Endothelial cell of umbilical vein (primary cell): ENCODE measurements at regions not wholly inside any gene's neighbourhood (a gene's known extent, or its start where the extent isn't known, plus 50 kb on each side); places are given as distances from the start of the nearest gene placed in this dataset.

ENCODE experiments used
- CTCF ChIP-seq, 2 donors: IDR thresholded peaks; 1 replicate in 1 of 2; 2 replicates in 1 of 2; pipeline ENCODE4 v1.5.1; 2011; ENCODE audit warnings: low read length in 2 of 2, mild to moderate bottlenecking in 2 of 2, moderate library complexity in 2 of 2, control low read depth in 1 of 2, inconsistent platforms in 1 of 2, low read depth in 1 of 2; ENCODE audit not compliant: insufficient read depth in 1 of 2; ENCODE audit errors: extremely low read depth in 1 of 2
- EZH2 ChIP-seq: IDR thresholded peaks from 2 replicates; pipeline ENCODE4 v1.6.1; 2012; ENCODE audit warnings: borderline replicate concordance, low read depth, mild to moderate bottlenecking, moderate library complexity, low read length, inconsistent platforms; ENCODE audit not compliant: severe bottlenecking
- FOS ChIP-seq: IDR thresholded peaks from 2 replicates; pipeline ENCODE4 v1.6.1; 2011; ENCODE audit warnings: mild to moderate bottlenecking, low read length, moderate library complexity, borderline replicate concordance; ENCODE audit not compliant: insufficient read depth
- GATA2 ChIP-seq: IDR thresholded peaks from 2 replicates; pipeline ENCODE4 v1.7.0; 2011; ENCODE audit warnings: low read depth, mild to moderate bottlenecking, moderate library complexity, mixed read lengths, low read length; ENCODE audit not compliant: insufficient read length, insufficient read depth
- JUN ChIP-seq: IDR thresholded peaks from 2 replicates; pipeline ENCODE4 v1.6.1; 2011; ENCODE audit warnings: borderline replicate concordance, low read depth; ENCODE audit not compliant: insufficient read length, insufficient read depth
- POLR2A ChIP-seq: IDR thresholded peaks from 2 replicates; pipeline ENCODE4 v1.6.1; 2012; ENCODE audit warnings: low read depth, mild to moderate bottlenecking, control low read depth, low read length
- POLR2AphosphoS5 ChIP-seq: IDR thresholded peaks from 2 replicates; pipeline ENCODE4 v1.6.1; 2012; ENCODE audit warnings: low read depth, mild to moderate bottlenecking, control low read depth, low read length, moderate library complexity; ENCODE audit not compliant: insufficient read depth

- no peak for TF ChIP-seq CTCF (IDR thresholded peaks at IDR 0.05; ENCODE audit: extremely low read depth in 1 of 2, insufficient read depth in 1 of 2, low read depth in 1 of 2, low read length in 2 of 2)
- TF ChIP-seq POLR2AphosphoS5 = no peak
- TF ChIP-seq POLR2A = no peak
- no peak for TF ChIP-seq FOS
- no peak for TF ChIP-seq JUN
- no peak for TF ChIP-seq GATA2
- no peak for TF ChIP-seq EZH2
These were observed 173.6 kb upstream of the SMAD3 start for GRCh38 chr15:66891776-66892175.
